Natural killer cell (primary cell): ENCODE measurements at regions not wholly inside any gene's neighbourhood (a gene's known extent, or its start where the extent isn't known, plus 50 kb on each side); places are given as distances from the start of the nearest gene placed in this dataset.

Source experiments
- ATAC-seq, 3 donors: fragments of 150-1000 bp in 2 of 3; fragments of 200-7000 bp in 1 of 3; cut with Tn5 transposase; 1 replicate in 1 of 3; 2 replicates in 2 of 3; pipeline ENCODE4 v1.10.0; 2021; ENCODE audit warnings: mild to moderate bottlenecking in 2 of 3, moderate library complexity in 2 of 3
- DNase-seq, 2 donors: peaks; one replicate each; pipeline versions ENCODE4 v3.0.0 to v3.0.0-alpha.2; 2013 to 2021; ENCODE audit warnings: mixed read lengths in 1 of 2
- H3K27ac ChIP-seq: one replicate; pipeline ENCODE4 v1.5.1; 2013; ENCODE audit warnings: mild to moderate bottlenecking, low read length
- H3K27me3 ChIP-seq: one replicate; pipeline ENCODE4 v1.6.1; 2013; ENCODE audit warnings: low read length; ENCODE audit not compliant: control insufficient read depth, insufficient read depth
- H3K36me3 ChIP-seq: one replicate; pipeline ENCODE4 v1.6.1; 2013; ENCODE audit warnings: low read length; ENCODE audit not compliant: control insufficient read depth, insufficient read depth
- H3K4me1 ChIP-seq: one replicate; pipeline ENCODE4 v1.6.1; 2013; ENCODE audit warnings: low read length; ENCODE audit not compliant: control insufficient read depth, insufficient read depth
- H3K4me3 ChIP-seq: one replicate; pipeline ENCODE4 v1.5.1; 2013; ENCODE audit warnings: low read length
- H3K9me3 ChIP-seq: one replicate; pipeline ENCODE4 v1.6.1; 2013; ENCODE audit warnings: low read length; ENCODE audit not compliant: control insufficient read depth, insufficient read depth
- H3K27ac Mint-ChIP-seq, 2 donors: one replicate each; pipeline ENCODE4 v1.8.0; 2022; ENCODE audit warnings: mild to moderate bottlenecking in 2 of 2, mixed read lengths in 2 of 2, moderate library complexity in 1 of 2
- H3K27me3 Mint-ChIP-seq, 2 donors: one replicate each; pipeline ENCODE4 v1.8.0; 2022; ENCODE audit warnings: low read depth in 2 of 2, mixed read lengths in 2 of 2
- H3K36me3 Mint-ChIP-seq: one replicate; pipeline ENCODE4 v1.8.0; 2022; ENCODE audit warnings: mixed read lengths
- H3K4me1 Mint-ChIP-seq, 2 donors: one replicate each; pipeline ENCODE4 v1.8.0; 2022; ENCODE audit warnings: mixed read lengths in 2 of 2
- H3K4me3 Mint-ChIP-seq: one replicate; pipeline ENCODE4 v1.8.0; 2022; ENCODE audit warnings: mild to moderate bottlenecking, moderate library complexity, mixed read lengths
- H3K9me3 Mint-ChIP-seq, 2 donors: one replicate each; pipeline ENCODE4 v1.8.0; 2022; ENCODE audit warnings: mixed read lengths in 2 of 2
- CTCF ChIP-seq: fragments of 200-600 bp; IDR thresholded peaks from one replicate; pipeline ENCODE4 v1.8.0; 2022; ENCODE audit warnings: antibody characterized with exemption
- WGBS: methylation state at CpG from one replicate; pipeline ENCODE4 v1.1.7; 2013; ENCODE audit warnings: missing lambda C conversion rate; ENCODE audit not compliant: insufficient coverage; 5-methylcytosine and 5-hydroxymethylcytosine counted together
- intact Hi-C: fragments of 100-400 bp; cut with micrococcal nuclease; formaldehyde crosslinking; loops from one replicate; pipeline ENCODE4 v1.14.2; 2022

GRCh38 chr2:217615171-217615570, 387.6 kb downstream of the TNS1 start:
- H3K4me1 ChIP-seq: peaks cover 11% of the 10 kb centered on the region
- H3K9me3 ChIP-seq: no peaks in the 10 kb centered on the region
- no peak overlapping the region for H3K4me3 ChIP-seq
- H3K36me3 ChIP-seq: no peaks in the 10 kb centered on the region
- WGBS: 100% methylated on average over 1 of the region's 1 CpG
- H3K27ac ChIP-seq: no peak overlapping the region
- no peaks in the 10 kb centered on the region for H3K27me3 Mint-ChIP-seq
- H3K36me3 Mint-ChIP-seq: no peaks in the 10 kb centered on the region
- no peak for TF ChIP-seq CTCF
- H3K4me3 Mint-ChIP-seq: no peak overlapping the region
- H3K27ac Mint-ChIP-seq: no peak overlapping the region
- no peak for ATAC-seq
- H3K9me3 Mint-ChIP-seq: no peaks in the 10 kb centered on the region
- H3K27me3 ChIP-seq: no peaks in the 10 kb centered on the region
- H3K4me1 Mint-ChIP-seq: peaks cover 11 to 16% of the 10 kb centered on the region in 2 donors
- no peak for DNase-seq
- intact Hi-C loops: no loop called here

- Histone ChIP-seq H3K4me3 (no peak overlapping the region), H3K4me1 (peaks cover 16% of the 10 kb centered on the region), H3K27me3 (no peaks in the 10 kb centered on the region), H3K36me3 (no peaks in the 10 kb centered on the region), H3K27ac (no peak overlapping the region), H3K9me3 (no peaks in the 10 kb centered on the region)
- Mint-ChIP-seq H3K9me3 (no peaks in the 10 kb centered on the region), H3K4me1 (peaks cover 17 to 23% of the 10 kb centered on the region in 2 donors), H3K27me3 (no peaks in the 10 kb centered on the region), H3K4me3 (no peak overlapping the region), H3K36me3 (no peaks in the 10 kb centered on the region), H3K27ac (no peak overlapping the region)
- ATAC-seq (no peak), DNase-seq (no peak)
- intact Hi-C loops: no loop called here
- WGBS: 88% methylated on average over 3 of the region's 3 CpGs
- TF ChIP-seq CTCF: no peak
Measured at GRCh38 chr2:217614498-217614897, 388.3 kb downstream of the TNS1 start.

DNA sequence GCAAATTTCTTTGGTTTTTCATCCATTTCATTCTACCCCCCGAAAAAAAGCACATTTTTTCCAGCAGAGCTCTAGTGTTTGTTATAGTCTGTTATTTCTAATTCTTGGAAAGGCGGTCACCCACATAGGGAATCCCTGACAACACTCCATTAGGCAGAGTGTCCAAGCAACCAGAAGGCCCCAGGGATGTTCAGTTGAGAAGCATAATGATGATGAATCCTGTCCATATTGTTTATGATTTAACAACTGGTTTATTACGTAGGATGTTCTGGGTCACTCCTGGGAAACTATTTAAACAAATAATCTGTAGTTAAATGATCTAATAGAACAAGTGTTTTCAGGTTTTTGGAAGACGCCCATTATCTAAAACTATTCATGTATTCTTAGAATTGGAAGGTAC, 388.7 kb downstream of the TNS1 start:
- H3K4me1 ChIP-seq: peaks cover 16% of the 10 kb centered on the region
- Mint-ChIP-seq H3K36me3 (no peaks in the 10 kb centered on the region), H3K27ac (no peak overlapping the region), H3K27me3 (no peaks in the 10 kb centered on the region), H3K4me1 (peaks cover 17 to 23% of the 10 kb centered on the region in 2 donors), H3K9me3 (no peaks in the 10 kb centered on the region), H3K4me3 (no peak overlapping the region)
- intact Hi-C loops: no loop called here
- H3K9me3 ChIP-seq: no peaks in the 10 kb centered on the region
- no peak overlapping the region for H3K27ac ChIP-seq
- WGBS: no CpG with 5 or more reads among the region's 4 CpGs
- no peaks in the 10 kb centered on the region for H3K27me3 ChIP-seq
- ATAC-seq (no peak), DNase-seq (no peak)
- no peak overlapping the region for H3K4me3 ChIP-seq
- H3K36me3 ChIP-seq: no peaks in the 10 kb centered on the region
- TF ChIP-seq CTCF: no peak

DNA sequence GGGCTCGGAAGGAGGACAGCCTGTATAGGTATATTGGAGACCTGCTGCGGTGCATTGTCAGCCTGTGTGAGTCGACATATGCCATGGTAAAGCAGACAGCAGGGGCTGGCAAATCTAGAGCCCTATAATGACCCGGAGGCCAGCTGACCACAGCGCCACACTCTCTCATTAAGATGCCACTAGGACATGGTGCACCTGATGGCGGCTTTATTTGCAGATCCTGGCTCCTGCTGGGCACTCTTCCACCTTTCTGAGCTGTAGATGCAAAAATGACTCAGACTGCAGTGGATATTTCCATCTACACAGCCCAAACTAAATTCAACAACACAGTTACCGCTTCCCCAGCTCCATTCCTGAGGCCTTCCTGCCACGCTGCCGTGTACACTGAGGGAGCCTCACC, 389.9 kb downstream of the TNS1 start:
- H3K4me1 Mint-ChIP-seq: peaks cover 17 to 23% of the 10 kb centered on the region in 2 donors
- intact Hi-C loops: no loop called here
- no peaks in the 10 kb centered on the region for H3K9me3 Mint-ChIP-seq

More for the DNA sequence above, 389.9 kb downstream of the TNS1 start:
- H3K27me3 Mint-ChIP-seq: no peaks in the 10 kb centered on the region
- no peak overlapping the region for H3K27ac ChIP-seq
- H3K4me1 ChIP-seq: peaks cover 16% of the 10 kb centered on the region
- ATAC-seq (no peak), DNase-seq (no peak)
- H3K36me3 ChIP-seq: no peaks in the 10 kb centered on the region
- H3K36me3 Mint-ChIP-seq: no peaks in the 10 kb centered on the region
- 93% methylated on average over 9 of the region's 9 CpGs for WGBS
- H3K27ac Mint-ChIP-seq: no peak overlapping the region
- no peaks in the 10 kb centered on the region for H3K27me3 ChIP-seq
- no peak overlapping the region for H3K4me3 ChIP-seq
- no peak for TF ChIP-seq CTCF
- no peak overlapping the region for H3K4me3 Mint-ChIP-seq
- H3K9me3 ChIP-seq: no peaks in the 10 kb centered on the region
